Neural cell (in vitro differentiated cells): ENCODE measurements at regions not wholly inside any gene's neighbourhood (a gene's known extent, or its start where the extent isn't known, plus 50 kb on each side); places are given as distances from the start of the nearest gene placed in this dataset.

Experiments used
- H2AFZ ChIP-seq: fragments of 200-600, 300-800 bp; sonication (generic), shearing (Covaris generic); 2 replicates; pipeline ENCODE4 v1.6.0; 2014; ENCODE audit warnings: low read depth, mild to moderate bottlenecking, antibody characterized with exemption, low read length, moderate library complexity
- H3F3A ChIP-seq: fragments of 200-600 bp; shearing (Covaris generic); 2 replicates; pipeline ENCODE4 v1.6.1; 2016; ENCODE audit warnings: mild to moderate bottlenecking, moderate library complexity, mixed read lengths, antibody characterized with exemption, low read length; ENCODE audit not compliant: insufficient read depth, poor library complexity, severe bottlenecking
- H3K27ac ChIP-seq: fragments of 200-600, 300-800 bp; sonication (generic), shearing (Covaris generic); 2 replicates; pipeline ENCODE4 v1.5.1; 2014; ENCODE audit warnings: mild to moderate bottlenecking, low read length, moderate library complexity
- H3K27me3 ChIP-seq: fragments of 300-800, 200-600 bp; sonication (generic), shearing (Covaris generic); 2 replicates; pipeline ENCODE4 v1.6.0; 2014; ENCODE audit warnings: mild to moderate bottlenecking, low read depth, low read length, moderate library complexity; ENCODE audit not compliant: insufficient read depth
- H3K36me3 ChIP-seq: fragments of 300-800, 200-600 bp; sonication (generic), shearing (Covaris generic); 2 replicates; pipeline ENCODE4 v1.5.1; 2014; ENCODE audit warnings: mild to moderate bottlenecking, antibody characterized with exemption, low read length, moderate library complexity; ENCODE audit not compliant: insufficient read depth
- H3K4me2 ChIP-seq: fragments of 300-800, 200-600 bp; sonication (generic), shearing (Covaris generic); 2 replicates; pipeline ENCODE4 v1.6.0; 2014; ENCODE audit warnings: mild to moderate bottlenecking, low read length
- H3K4me3 ChIP-seq: fragments of 300-800, 200-600 bp; sonication (generic), shearing (Covaris generic); 2 replicates; pipeline ENCODE4 v1.5.1; 2014; ENCODE audit warnings: mild to moderate bottlenecking, low read length, moderate library complexity
- H3K79me2 ChIP-seq: fragments of 200-600 bp; shearing (Covaris generic); replicated peaks from 2 replicates; pipeline ENCODE4 v1.6.0; 2014; ENCODE audit warnings: mild to moderate bottlenecking, low read length, moderate library complexity; ENCODE audit not compliant: insufficient read depth
- H3K9ac ChIP-seq: fragments of 300-800, 200-600 bp; sonication (generic), shearing (Covaris generic); 2 replicates; pipeline ENCODE4 v1.6.1; 2016; ENCODE audit warnings: mild to moderate bottlenecking, low read length, mixed read lengths
- H3K9me2 ChIP-seq: fragments of 200-600 bp; shearing (Covaris generic); 2 replicates; pipeline ENCODE4 v1.6.1; 2016; ENCODE audit warnings: mild to moderate bottlenecking, low read length, mixed read lengths; ENCODE audit not compliant: insufficient read depth
- H3K9me3 ChIP-seq: fragments of 200-600, 300-800 bp; sonication (generic), shearing (Covaris generic); 2 replicates; pipeline ENCODE4 v1.6.1; 2016; ENCODE audit warnings: mild to moderate bottlenecking, mixed run types, low read length, moderate library complexity, mixed read lengths
- H4K20me1 ChIP-seq: fragments of 200-600 bp; shearing (Covaris generic); 2 replicates; pipeline ENCODE4 v1.6.1; 2016; ENCODE audit warnings: mild to moderate bottlenecking, mixed run types; ENCODE audit not compliant: insufficient read depth
- CTCF ChIP-seq: fragments of 450-650 bp; IDR thresholded peaks from 2 replicates; pipeline ENCODE4 v1.5.1; 2014; ENCODE audit warnings: antibody characterized with exemption, mild to moderate bottlenecking, moderate library complexity; ENCODE audit not compliant: poor library complexity, severe bottlenecking
- EP300 ChIP-seq: fragments of 450-650 bp; conservative IDR thresholded peaks from 2 replicates; pipeline ENCODE4 v1.6.1; 2014; ENCODE audit warnings: antibody characterized with exemption, mild to moderate bottlenecking, moderate library complexity; ENCODE audit not compliant: poor library complexity, severe bottlenecking
- EZH2 ChIP-seq: fragments of 200-600, 300-800 bp; shearing (Covaris generic), sonication (generic); IDR thresholded peaks from 2 replicates; pipeline ENCODE4 v1.6.1; 2014; ENCODE audit warnings: antibody characterized with exemption, low read length, borderline replicate concordance, mild to moderate bottlenecking; ENCODE audit not compliant: insufficient read depth, poor library complexity, severe bottlenecking
- MXI1 ChIP-seq: fragments of 450-650 bp; conservative IDR thresholded peaks from 2 replicates; pipeline ENCODE4 v1.6.1; 2014; ENCODE audit warnings: antibody characterized with exemption, mild to moderate bottlenecking; ENCODE audit not compliant: poor library complexity, severe bottlenecking
- POLR2AphosphoS5 ChIP-seq: IDR thresholded peaks from 2 replicates; pipeline ENCODE4 v1.6.1; 2012
- RAD21 ChIP-seq: fragments of 450-650 bp; conservative IDR thresholded peaks from 2 replicates; pipeline ENCODE4 v1.6.1; 2014; ENCODE audit warnings: antibody characterized with exemption, mild to moderate bottlenecking, moderate library complexity
- SMC3 ChIP-seq: fragments of 450-650 bp; conservative IDR thresholded peaks from 2 replicates; pipeline ENCODE4 v1.6.1; 2014; ENCODE audit warnings: antibody characterized with exemption, mild to moderate bottlenecking, moderate library complexity; ENCODE audit not compliant: poor library complexity
- TAF1 ChIP-seq: IDR thresholded peaks from 2 replicates; pipeline ENCODE4 v1.6.1; 2012; ENCODE audit warnings: low read depth
- TF ChIP-seq, protein P1 (sequence below): IDR thresholded peaks from 2 replicates; pipeline ENCODE4 v1.6.1; 2012; ENCODE audit warnings: borderline replicate concordance

DNA sequence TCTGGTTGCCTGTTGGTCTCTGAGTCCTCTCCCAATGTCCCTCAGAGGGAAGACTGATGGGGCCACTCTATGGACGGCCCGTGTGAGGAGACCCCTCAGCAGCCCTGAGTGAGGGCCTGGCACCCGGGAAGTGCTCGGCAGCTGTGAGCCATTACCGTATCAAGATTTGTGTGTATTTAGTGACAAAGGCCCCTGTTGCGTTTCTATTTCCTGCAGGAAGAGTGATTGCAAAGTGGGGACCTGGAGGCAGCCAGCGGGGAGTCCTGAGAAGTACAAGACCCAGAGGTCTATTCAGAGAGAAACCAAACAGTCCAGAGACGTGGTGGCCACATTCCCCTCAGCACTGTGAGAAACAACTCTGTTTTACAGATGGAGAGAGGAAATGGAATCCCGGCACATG lies 51.1 kb upstream of the CHST15 start:
- Histone ChIP-seq H3K9ac (no peak overlapping the region), H3K27ac (no peak overlapping the region), H3K36me3 (no peaks in the 10 kb centered on the region), H2AFZ (no peak overlapping the region), H3K9me2 (no peaks in the 10 kb centered on the region), H3K79me2 (no peaks in the 10 kb centered on the region), H3K4me3 (no peak overlapping the region), H3F3A (no peaks in the 10 kb centered on the region), H3K27me3 (no peaks in the 10 kb centered on the region), H3K9me3 (peaks cover 3% of the 10 kb centered on the region), H4K20me1 (no peaks in the 10 kb centered on the region), H3K4me2 (no peak overlapping the region)
- TF ChIP-seq SMC3 (no peak), TAF1 (no peak)

GRCh38 chr10:124143721-124144120 lies 50.3 kb upstream of the CHST15 start:
- H3K27me3 ChIP-seq = no peaks in the 10 kb centered on the region
- no peaks in the 10 kb centered on the region for H4K20me1 ChIP-seq

More at GRCh38 chr10:124143721-124144120, 50.3 kb upstream of the CHST15 start:
- Histone ChIP-seq H3K9ac (no peak overlapping the region), H3K9me2 (no peaks in the 10 kb centered on the region), H3F3A (no peaks in the 10 kb centered on the region), H3K4me2 (no peak overlapping the region), H3K36me3 (no peaks in the 10 kb centered on the region), H2AFZ (no peak overlapping the region), H3K27ac (no peak overlapping the region), H3K4me3 (no peak overlapping the region), H3K9me3 (peaks cover 3% of the 10 kb centered on the region), H3K79me2 (no peaks in the 10 kb centered on the region)
- TF ChIP-seq RAD21 = no peak
- no peak for TF ChIP-seq TAF1
- TF ChIP-seq EZH2 = no peak
- TF ChIP-seq, protein P1, sequence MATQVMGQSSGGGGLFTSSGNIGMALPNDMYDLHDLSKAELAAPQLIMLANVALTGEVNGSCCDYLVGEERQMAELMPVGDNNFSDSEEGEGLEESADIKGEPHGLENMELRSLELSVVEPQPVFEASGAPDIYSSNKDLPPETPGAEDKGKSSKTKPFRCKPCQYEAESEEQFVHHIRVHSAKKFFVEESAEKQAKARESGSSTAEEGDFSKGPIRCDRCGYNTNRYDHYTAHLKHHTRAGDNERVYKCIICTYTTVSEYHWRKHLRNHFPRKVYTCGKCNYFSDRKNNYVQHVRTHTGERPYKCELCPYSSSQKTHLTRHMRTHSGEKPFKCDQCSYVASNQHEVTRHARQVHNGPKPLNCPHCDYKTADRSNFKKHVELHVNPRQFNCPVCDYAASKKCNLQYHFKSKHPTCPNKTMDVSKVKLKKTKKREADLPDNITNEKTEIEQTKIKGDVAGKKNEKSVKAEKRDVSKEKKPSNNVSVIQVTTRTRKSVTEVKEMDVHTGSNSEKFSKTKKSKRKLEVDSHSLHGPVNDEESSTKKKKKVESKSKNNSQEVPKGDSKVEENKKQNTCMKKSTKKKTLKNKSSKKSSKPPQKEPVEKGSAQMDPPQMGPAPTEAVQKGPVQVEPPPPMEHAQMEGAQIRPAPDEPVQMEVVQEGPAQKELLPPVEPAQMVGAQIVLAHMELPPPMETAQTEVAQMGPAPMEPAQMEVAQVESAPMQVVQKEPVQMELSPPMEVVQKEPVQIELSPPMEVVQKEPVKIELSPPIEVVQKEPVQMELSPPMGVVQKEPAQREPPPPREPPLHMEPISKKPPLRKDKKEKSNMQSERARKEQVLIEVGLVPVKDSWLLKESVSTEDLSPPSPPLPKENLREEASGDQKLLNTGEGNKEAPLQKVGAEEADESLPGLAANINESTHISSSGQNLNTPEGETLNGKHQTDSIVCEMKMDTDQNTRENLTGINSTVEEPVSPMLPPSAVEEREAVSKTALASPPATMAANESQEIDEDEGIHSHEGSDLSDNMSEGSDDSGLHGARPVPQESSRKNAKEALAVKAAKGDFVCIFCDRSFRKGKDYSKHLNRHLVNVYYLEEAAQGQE = no peak
- no peak for TF ChIP-seq POLR2AphosphoS5
- TF ChIP-seq EP300 = no peak
- TF ChIP-seq SMC3 = no peak
- TF ChIP-seq MXI1 = no peak
- no peak for TF ChIP-seq CTCF
